HG03135 (cell line): ENCODE measurements at regions not wholly inside any gene's neighbourhood (a gene's known extent, or its start where the extent isn't known, plus 50 kb on each side); places are given as distances from the start of the nearest gene placed in this dataset.
"Not testable (repeated sequence)": the region's sequence is repeated elsewhere in the genome, so short reads cannot be mapped to it uniquely, and the experiment has no call there.

Experiments
- ATAC-seq: cut with Tn5 transposase; IDR thresholded peaks from one replicate; pipeline ENCODE4 v1.9.1; 2021; ENCODE audit warnings: mild to moderate bottlenecking, moderate library complexity; ENCODE audit not compliant: unreplicated experiment

DNA sequence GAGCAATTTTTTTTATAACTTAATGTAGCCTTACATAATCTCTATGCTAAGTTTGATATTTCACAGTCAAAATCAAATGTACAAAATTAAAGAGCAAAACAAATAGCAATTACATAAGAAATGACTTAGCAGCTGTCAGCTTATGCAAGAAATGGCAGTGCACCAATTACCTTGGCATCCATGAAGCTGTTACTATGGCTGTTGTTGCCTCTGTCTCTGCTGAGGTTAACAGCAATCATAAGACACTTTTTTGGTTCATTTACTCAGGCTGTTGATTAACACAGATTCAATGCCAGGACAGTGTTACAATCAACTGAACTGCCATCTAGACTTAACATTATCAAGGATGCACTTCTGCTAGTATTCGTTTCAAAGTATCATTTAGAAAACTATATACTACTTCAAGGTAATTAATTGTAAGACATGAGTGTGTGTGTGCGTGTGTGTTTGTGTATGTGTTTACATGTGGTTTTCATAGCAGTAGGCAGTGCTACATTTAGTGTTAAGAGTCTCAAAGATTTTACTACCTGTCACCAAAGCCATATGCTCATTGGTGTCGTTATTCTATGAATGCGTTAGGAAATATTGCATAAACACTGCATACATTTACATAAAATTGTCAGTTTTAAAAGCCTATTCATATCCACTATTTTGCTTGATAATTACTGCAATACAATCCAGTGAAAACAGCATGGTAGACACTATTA is 1084.2 kb upstream of the COX7C start:
- ATAC-seq: no peak

GRCh38 chr5:85538362-85538761 is 1079.4 kb upstream of the COX7C start:
- ATAC-seq: no peak

DNA sequence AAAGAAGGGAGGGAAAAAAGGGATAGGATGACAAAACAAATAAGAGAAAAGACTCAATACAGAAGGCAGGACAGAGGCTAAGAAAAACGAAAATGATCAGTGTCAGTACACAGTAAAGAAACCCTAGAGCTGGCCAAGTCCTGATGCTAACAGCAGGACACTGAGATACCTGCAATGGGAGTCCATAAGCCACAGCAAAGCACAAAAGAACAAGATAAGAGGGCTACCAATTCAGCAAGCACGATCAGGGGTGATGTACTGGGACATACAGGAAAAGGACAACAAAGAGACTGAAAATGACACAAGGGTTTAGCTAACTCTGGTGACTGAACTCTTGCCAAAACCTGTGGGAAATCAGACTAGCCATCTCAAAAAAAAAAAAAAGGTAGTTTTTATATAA is 1072.6 kb upstream of the COX7C start:
- no peak for ATAC-seq

DNA sequence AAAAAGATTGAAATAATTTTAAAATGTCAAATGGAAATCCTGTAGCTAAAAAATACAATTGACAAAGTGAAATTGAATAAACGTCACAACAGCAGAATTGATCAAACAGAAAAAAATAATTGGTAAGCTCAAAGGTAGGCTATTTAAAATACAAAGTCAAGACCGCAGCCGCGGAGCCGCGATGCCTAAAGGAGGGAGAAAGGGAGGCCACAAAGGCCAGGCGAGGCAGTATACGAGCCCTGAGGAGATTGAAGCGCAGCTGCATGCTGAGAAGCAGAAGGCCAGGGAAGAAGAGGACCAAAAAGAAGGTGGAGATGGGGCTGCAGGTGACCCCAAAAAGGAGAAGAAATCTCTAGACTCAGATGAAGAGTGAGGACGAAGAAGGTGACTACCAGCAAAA is 1068.5 kb upstream of the COX7C start:
- ATAC-seq: no peak

GRCh38 chr5:85549836-85550599 is 1067.7 kb upstream of the COX7C start:
- ATAC-seq: no peak

DNA sequence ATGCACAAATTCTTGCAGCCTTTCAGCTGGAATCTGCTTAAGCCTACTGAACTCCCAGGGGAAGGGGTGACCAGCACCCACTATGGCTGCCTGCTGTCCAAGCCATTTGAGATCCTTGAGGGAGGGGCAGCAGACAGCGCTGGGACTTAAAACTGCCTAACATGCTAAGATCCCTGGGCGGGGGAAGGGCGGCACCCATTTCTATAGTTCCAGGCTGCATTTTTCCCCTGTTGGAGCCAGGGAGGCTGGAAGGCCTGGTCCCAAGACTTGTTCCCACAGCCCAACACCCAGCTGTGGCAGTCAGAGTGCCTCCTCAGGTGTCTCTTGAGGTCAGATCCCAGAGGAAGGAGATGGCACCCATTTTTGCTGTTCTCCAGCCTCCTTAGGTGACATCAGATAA is 1061.3 kb upstream of the COX7C start:
- no peak for ATAC-seq

DNA sequence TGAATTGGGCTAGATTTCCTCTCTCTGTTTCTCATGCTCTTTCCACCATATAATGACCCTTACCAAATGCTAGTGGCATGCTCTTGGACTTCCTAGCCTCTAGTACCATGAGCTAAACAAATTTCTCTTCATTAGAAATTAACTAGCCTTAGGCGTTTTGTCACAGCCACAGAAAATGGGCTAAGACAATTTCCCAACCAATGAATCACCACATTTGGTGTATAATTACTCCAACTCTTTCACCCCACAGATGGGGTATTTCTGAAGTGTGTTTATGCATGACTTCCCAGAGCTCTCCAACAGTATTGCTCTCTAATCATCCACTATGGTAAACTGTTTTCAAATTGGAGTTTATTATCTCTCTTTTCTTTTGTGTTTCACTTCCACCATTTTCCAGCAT is 1041.1 kb upstream of the COX7C start:
- ATAC-seq: no peak

GRCh38 chr5:85587806-85588205 is 1029.9 kb upstream of the COX7C start:
- not testable (repeated sequence) for ATAC-seq

DNA sequence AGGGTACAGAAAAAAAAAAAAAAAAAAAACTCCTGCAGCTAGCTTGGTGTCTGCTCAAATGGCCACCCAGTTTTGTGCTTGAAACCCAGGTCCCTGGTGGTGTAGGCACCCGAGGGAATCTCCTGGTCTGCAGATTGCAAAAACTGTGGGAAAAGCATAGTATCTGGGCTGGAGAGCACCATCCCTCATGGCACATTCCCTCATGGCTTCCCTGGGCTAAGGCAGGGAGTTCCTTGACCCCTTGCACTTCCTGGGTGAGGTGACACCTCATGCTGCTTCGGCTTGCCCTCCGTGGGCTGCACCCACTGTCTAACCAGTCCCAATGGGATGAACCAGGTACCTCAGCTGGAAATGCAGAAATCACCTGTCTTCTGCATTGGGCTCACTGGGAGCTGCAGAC is 1029.5 kb upstream of the COX7C start:
- not testable (repeated sequence) for ATAC-seq

DNA sequence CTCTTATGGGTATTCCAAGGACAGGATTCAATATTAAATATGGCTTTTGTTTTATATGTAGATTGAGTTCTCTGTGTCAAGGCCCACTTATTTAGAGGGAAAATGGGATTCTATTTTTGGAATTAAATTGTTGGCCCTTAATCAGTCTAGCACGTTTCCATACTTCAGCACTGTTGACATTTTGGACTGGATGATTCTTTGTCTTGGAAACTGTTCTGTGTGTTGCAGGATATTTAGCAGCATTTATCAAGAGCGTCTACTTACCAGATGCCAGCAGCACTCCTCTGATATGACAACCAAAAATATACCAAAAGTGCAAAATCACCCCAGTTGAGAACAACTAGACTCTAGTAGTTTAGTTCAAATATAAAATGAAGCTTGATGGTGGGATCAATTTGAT is 1027.0 kb upstream of the COX7C start:
- no peak for ATAC-seq

- ATAC-seq: no peak
These were observed 1026.4 kb upstream of the COX7C start for GRCh38 chr5:85591311-85591710.

DNA sequence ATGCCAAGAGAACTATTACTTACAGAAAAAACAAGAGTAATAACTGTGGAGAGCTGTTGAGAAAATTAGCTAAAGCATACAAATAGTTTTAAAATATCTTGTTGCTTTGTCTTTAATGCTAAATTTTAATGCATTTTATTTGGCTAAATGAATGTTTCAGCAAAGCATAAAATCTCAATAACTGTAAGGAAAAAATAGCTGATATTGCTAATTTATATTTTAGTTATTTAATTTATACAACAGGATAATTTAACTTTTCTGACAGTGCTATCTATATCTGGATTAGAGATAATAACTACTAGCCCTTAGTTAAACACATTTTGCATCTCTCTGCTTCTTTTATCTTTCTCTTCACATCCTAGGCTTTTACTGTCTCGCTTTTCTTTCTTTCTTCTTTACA is 1014.9 kb upstream of the COX7C start:
- ATAC-seq: no peak

- ATAC-seq: no peak
These were observed 1013.4 kb upstream of the COX7C start for GRCh38 chr5:85604378-85604777.

DNA sequence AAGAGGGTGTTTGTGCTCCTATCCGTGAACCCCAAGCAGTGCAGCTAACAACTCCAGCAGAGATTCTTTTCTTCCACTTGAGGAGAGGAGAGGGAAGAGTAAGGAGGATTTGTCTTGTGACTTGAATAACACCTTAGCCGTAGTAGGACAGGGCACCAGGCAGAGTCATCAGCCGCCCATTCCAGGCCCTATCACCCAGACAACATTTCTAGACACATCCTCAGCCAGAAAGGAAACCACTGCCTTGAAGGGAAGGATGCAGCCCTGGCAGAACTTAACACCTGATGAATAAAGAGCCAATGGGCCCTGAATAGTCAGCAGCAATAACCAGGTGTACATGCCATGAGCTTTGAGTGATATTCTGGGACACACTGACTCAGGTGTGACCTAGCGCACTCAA is 1013.0 kb upstream of the COX7C start:
- no peak for ATAC-seq

GRCh38 chr5:85605381-85605780 is 1012.4 kb upstream of the COX7C start:
- no peak for ATAC-seq

DNA sequence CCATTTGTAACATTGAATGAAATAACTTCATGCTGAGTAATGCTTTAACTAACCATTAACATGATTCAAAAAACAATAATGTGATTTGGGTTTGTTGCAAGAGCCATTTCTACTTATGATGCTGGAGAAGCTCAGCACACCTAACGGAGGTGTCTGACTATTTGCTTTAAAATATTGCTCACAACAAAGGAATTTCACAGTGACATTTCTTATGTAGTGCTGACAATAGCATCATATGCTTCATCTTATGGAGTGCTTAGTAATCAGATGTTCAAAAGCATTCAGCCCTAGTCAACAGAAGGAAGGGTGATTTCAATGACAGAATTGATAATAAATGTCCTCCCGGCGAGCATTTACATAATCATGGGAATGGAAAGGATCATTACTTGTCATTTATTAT is 1003.3 kb upstream of the COX7C start:
- no peak for ATAC-seq

GRCh38 chr5:85621668-85622067 is 996.1 kb upstream of the COX7C start:
- ATAC-seq: no peak

DNA sequence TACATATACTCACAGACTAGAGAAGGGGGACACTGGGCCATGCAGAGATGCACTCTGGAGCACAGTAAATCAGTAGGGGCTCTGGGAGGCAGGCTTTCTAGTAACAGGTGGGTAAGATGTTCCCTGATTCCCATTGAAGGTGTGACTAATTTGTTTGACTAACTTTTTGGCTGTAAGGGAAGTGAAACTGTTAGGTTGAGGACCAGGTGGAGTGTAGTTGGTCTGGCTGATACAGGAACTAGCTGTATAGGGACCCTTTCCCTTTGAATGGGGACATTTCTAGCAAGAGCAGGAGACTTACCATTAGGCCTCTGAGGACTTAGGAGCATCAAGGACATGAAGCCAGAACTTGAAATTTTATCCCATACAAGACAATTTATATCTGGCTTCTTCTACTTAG is 989.6 kb upstream of the COX7C start:
- ATAC-seq: no peak

DNA sequence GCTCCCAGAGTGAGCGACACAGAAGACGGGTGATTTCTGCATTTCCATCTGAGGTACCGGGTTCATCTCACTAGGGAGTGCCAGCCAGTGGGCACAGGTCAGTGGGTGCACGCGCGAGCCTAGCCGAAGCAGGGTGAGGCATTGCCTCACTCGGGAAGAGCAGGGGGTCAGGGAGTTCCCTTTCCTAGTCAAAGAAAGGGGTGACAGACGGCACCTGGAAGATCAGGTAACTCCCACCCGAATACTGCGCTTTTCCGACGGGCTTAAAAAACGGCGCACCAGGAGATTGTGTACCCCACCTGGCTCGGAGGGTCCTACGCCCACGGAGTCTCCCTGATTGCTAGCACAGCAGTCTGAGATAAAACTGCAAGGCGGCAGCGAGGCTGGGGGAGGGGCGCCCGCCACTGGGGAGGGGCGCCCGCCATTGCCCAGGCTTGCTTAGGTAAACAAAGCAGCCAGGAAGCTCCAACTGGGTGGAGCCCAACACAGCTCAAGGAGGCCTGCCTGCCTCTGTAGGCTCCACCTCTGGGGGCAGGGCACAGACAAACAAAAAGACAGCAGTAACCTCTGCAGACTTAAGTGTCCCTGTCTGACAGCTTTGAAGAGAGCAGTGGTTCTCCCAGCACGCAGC is 979.1 kb upstream of the COX7C start:
- ATAC-seq: not testable (repeated sequence)

GRCh38 chr5:85646036-85646435 is 971.7 kb upstream of the COX7C start:
- ATAC-seq: no peak

DNA sequence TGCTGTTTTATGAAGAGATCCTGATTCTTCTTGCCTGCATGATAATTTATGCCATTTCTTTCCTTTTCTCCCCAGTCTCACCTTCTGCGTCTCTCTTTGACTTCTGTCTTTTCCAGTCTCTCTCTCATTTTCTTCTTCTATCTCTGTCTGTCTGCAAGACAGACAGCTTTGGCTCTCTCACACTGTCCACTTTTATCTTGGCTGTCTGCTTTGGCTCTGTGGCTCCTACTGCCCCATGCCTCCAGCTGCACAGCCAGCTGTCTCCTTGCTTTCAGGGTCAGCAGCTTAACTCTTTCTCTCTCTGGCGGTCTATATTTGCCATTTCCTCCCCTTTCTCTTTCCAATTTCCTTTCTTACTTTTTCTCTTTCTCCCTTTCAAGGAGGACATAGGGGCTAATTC is 971.1 kb upstream of the COX7C start:
- ATAC-seq: no peak
